ENCODE measurements at regions not wholly inside any gene's neighbourhood (a gene's known extent, or its start where the extent isn't known, plus 50 kb on each side); places are given as distances from the start of the nearest gene placed in this dataset.
"Not testable (repeated sequence)": the region's sequence is repeated elsewhere in the genome, so short reads cannot be mapped to it uniquely, and the experiment has no call there.

- no peak overlapping the region for H3K27ac ChIP-seq
- peaks cover 0 to 30% of the 10 kb centered on the region in 2 donors for H3K27me3 ChIP-seq
- TF ChIP-seq CTCF (IDR thresholded peaks at IDR 0.05), result no peak
- H3K9me3 ChIP-seq, result no peaks in the 10 kb centered on the region
- intact Hi-C loops (cut with DNase I), result no loop called here
- DNase-seq (no peak), ATAC-seq (no peak)
- H3K36me3 ChIP-seq, result no peaks in the 10 kb centered on the region
- no peak overlapping the region for H3K4me3 ChIP-seq
- no peaks in the 10 kb centered on the region for H3K4me1 ChIP-seq
Observed at GRCh38 chr11:134840945-134841344, 428.9 kb upstream of the B3GAT1 start.

GRCh38 chr11:134840165-134840564 is 428.1 kb upstream of the B3GAT1 start:
- H3K27ac ChIP-seq; H3K4me3 ChIP-seq; intact Hi-C loops (cut with DNase I); H3K4me1 ChIP-seq; H3K9me3 ChIP-seq; H3K36me3 ChIP-seq; DNase-seq; ATAC-seq: not testable (repeated sequence)
- peaks cover 0 to 30% of the 10 kb centered on the region in 2 donors for H3K27me3 ChIP-seq

- no peak for TF ChIP-seq CTCF (IDR thresholded peaks at IDR 0.05)
- Histone ChIP-seq H3K9me3 (no peaks in the 10 kb centered on the region), H3K27me3 (peaks cover 0 to 30% of the 10 kb centered on the region in 2 donors), H3K27ac (no peak overlapping the region), H3K4me3 (no peak overlapping the region), H3K36me3 (no peaks in the 10 kb centered on the region), H3K4me1 (no peaks in the 10 kb centered on the region)
- DNase-seq (no peak), ATAC-seq (no peak)
- intact Hi-C loops (cut with DNase I), result no loop called here
Observed at GRCh38 chr11:134838708-134839107, 426.7 kb upstream of the B3GAT1 start.

- no peak for TF ChIP-seq CTCF (IDR thresholded peaks at IDR 0.05)
- H3K4me3 ChIP-seq, result no peak overlapping the region
- no peak for ATAC-seq
- no peak for DNase-seq
- no peaks in the 10 kb centered on the region for H3K4me1 ChIP-seq
- H3K27ac ChIP-seq, result no peak overlapping the region
- H3K36me3 ChIP-seq, result no peaks in the 10 kb centered on the region
- intact Hi-C loops (cut with DNase I), result no loop called here
- H3K27me3 ChIP-seq, result peaks cover 0 to 22% of the 10 kb centered on the region in 2 donors
- no peaks in the 10 kb centered on the region for H3K9me3 ChIP-seq
Observed at GRCh38 chr11:134837887-134838232, 425.8 kb upstream of the B3GAT1 start.

- Histone ChIP-seq H3K4me3 (no peak overlapping the region), H3K9me3 (no peaks in the 10 kb centered on the region), H3K36me3 (no peaks in the 10 kb centered on the region), H3K4me1 (no peaks in the 10 kb centered on the region), H3K27me3 (peaks cover 0 to 17% of the 10 kb centered on the region in 2 donors), H3K27ac (no peak overlapping the region)
- no peak for TF ChIP-seq CTCF (IDR thresholded peaks at IDR 0.05)
- intact Hi-C loops (cut with DNase I), result no loop called here
- DNase-seq (no peak), ATAC-seq (no peak)
Observed at GRCh38 chr11:134837166-134837886, 425.3 kb upstream of the B3GAT1 start.

- ATAC-seq (no peak), DNase-seq (no peak)
- Histone ChIP-seq H3K36me3 (no peaks in the 10 kb centered on the region), H3K4me3 (no peak overlapping the region), H3K27ac (no peak overlapping the region), H3K9me3 (no peaks in the 10 kb centered on the region), H3K27me3 (peaks cover 0 to 10% of the 10 kb centered on the region in 2 donors), H3K4me1 (no peaks in the 10 kb centered on the region)
- intact Hi-C loops (cut with DNase I), result no loop called here
- no peak for TF ChIP-seq CTCF (IDR thresholded peaks at IDR 0.05)
Observed at GRCh38 chr11:134836561-134836960, 424.5 kb upstream of the B3GAT1 start.

Data from left lung (tissue), 4 donors.